ENCODE measurements at regions not wholly inside any gene's neighbourhood (a gene's known extent, or its start where the extent isn't known, plus 50 kb on each side); places are given as distances from the start of the nearest gene placed in this dataset.
"Not testable (repeated sequence)": the region's sequence is repeated elsewhere in the genome, so short reads cannot be mapped to it uniquely, and the experiment has no call there.

- no peak for DNase-seq
Measured at GRCh38 chr22:49519117-49519737, 308.4 kb downstream of the BRD1 start.

GRCh38 chr22:49518436-49518970 lies 309.2 kb downstream of the BRD1 start:
- no peak for DNase-seq

DNA sequence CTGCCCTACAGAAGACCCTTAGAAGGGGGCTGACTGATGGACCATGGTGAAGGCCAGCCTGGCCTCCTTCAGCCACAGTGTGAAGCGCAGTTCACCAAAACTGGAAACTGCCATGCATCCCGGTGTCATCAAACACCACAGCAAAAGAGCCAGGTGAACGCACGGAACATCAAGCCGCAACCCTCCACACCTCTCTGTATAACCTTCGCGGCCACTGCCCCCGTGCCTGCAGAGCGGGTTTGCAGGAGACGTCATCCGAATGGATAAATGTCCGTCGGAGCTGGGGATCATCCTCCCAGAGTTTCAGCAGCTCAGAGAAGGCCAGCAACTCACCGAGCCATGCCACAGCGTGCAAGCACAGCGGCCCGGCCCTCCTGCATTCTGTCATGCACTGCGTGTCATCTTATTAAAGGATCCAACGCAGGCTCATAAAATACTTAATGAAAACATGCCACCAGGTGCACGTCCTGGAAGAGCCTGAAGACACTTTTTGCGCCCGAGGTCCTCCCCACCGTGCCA lies 309.9 kb downstream of the BRD1 start:
- no peak for DNase-seq

GRCh38 chr22:49517211-49517610 lies 310.5 kb downstream of the BRD1 start:
- no peak for DNase-seq

DNA sequence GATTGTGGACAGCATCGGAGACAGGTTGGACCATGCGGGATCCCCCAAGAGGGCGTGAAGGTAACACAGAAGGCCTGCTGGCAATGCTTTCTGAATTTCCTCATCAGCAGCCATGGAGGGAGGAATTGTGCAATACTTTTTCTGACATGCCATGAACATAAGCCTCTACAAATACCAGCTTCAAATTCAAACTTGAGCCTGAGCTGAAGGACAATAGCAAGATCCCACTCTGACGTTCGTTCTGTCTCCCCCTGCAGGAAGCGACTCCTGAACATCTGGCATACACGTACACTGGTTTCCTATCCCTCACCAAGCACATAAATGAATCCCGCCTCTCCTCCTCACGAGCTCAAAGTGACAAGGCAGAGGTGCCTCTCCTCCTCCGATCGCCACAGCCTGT lies 312.2 kb downstream of the BRD1 start:
- DNase-seq = no peak

- no peak for DNase-seq
Measured at GRCh38 chr22:49514641-49515040, 313.0 kb downstream of the BRD1 start.

DNA sequence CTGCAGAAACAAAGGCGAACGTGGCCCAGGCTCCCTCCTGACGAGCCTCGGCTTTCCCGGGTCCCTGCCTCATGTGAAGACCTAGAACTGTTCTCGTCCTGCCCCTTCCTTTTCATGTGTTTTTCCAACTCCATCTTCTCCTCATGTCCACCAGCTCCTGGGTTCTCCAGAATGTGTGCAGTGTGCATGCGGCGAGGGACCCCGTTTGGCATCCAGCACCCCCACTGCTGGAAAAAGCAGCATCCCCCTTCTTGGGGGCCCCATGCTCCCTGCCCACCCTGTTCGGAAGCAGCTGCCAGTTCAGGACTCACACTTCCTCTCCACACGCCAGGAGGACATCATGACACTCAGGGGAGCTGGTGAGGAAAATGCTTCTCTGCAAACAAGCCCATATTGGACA lies 313.5 kb downstream of the BRD1 start:
- DNase-seq = no peak

DNA sequence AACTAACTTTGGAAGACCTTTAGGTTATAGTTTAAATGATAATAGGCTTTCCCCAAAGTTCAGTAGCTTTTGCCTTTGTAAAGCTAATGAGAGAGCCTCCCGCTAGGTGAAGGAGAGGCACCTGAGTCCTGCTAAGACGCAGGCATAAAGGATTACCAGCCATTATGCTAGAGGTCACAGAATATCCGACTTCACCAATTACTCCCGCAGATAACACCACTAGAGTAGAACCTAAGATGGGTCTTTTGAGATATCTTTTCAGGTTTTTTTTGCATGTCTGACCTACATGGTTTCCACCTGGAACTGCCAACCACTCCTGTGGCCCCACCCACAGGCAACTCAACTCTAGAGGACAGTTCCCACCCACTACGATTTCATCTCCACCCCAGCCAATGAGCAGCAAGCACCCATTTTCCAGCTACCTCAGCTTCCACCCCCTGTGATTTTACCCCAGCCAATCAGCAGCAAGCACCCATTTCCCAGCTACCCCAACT lies 314.3 kb downstream of the BRD1 start:
- no peak for DNase-seq

DNA sequence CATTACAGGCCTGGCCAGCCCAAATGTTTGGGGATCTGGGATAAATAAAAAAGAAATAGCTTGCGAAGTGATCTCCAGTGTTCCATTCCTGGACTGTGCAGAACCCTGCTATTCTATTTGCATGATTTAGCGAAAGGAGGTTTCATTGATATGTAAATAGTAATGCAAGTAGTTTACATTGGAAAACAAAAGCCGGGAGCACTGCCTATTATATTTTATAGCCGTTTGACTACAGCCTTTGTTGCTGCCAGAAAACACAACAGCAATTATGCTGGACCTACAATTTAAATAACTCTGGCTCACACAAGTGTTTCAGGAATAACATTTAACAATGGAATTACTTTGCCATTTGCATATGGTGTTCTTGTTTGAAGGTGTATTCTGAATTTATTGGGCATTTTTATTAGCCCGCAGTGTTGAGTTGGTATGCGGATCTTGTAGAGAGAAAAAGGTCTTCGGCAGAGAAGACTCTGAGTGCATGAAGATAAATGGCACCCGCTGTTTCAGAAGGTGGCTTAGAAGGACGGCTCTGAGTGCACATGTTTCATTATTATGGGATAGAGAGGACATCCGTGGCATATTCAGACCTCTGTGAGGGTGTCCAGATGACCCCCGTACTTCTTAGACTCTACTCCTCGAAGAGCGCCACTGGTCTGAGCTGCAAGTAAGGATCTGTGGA lies 315.0 kb downstream of the BRD1 start:
- no peak for DNase-seq

DNA sequence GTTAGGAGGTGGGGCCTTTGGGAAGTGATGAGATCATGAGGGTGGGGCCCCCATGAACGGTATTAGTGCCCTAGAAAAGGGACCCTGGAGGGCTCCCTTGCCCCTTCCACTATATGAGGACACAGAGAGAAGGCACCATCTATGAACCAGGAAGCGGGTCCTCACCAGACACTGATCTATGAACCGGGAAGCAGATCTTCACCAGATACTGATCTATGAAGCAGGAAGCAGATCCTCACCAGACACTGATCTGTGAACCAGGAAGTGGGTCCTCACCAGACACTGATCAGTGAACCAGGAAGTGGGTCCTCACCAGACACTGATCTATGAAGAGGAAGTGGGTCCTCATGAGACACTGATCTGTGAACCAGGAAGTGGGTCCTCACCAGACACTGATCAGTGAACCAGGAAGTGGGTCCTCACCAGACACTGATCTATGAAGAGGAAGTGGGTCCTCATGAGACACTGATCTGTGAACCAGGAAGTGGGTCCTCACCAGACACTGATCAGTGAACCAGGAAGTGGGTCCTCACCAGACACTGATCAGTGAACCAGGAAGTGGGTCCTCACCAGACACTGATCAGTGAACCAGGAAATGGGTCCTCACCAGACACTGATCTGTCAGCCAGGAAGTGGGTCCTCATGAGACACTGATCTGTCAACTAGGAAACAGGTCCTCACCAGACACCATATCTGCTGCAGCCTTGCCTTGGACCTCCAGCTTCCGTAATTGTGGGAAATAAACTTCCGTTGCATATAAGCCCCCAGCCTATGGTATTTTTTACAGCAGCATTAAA lies 316.1 kb downstream of the BRD1 start:
- DNase-seq = not testable (repeated sequence)

- DNase-seq = no peak
Measured at GRCh38 chr22:49510718-49511117, 317.0 kb downstream of the BRD1 start.

GRCh38 chr22:49509016-49509415 lies 318.7 kb downstream of the BRD1 start:
- DNase-seq = no peak

GRCh38 chr22:49508561-49508960 lies 319.1 kb downstream of the BRD1 start:
- DNase-seq = no peak

DNA sequence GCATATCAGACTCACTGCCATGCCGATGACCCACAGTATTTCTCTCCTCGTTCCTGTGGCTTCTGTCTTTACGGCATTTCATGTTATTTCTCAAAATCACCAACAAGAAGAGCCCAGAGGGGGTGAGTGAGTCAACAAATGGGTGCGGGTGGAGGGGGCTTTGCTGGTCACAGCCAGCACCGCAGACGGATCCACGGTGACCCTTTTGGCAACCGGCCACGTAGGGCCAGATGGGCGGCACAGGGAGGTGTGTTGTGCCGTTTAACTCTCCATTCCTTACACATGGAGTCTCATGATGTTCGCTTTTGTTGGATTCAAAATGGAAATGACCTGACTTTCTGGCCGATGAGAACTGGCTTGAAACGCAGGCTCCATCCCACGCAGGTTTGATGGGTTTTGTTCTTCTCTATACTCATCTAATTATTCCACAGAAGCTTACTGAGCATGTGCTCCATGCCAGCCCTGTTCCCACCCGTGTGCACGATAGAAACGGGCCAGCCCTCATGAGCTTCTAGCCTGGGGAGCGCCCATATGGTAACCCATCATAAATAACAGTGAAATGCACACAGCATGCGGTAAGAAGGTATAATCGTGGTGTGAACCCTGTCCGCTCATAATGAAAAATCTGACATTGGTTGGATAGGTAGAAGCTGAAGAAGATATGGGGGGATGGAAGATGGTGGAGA lies 319.9 kb downstream of the BRD1 start:
- DNase-seq = no peak

GRCh38 chr22:49506010-49506400 lies 321.7 kb downstream of the BRD1 start:
- no peak for DNase-seq

GRCh38 chr22:49505337-49506009 lies 322.2 kb downstream of the BRD1 start:
- DNase-seq = no peak

- no peak for DNase-seq
Measured at GRCh38 chr22:49503896-49504521, 323.7 kb downstream of the BRD1 start.

DNA sequence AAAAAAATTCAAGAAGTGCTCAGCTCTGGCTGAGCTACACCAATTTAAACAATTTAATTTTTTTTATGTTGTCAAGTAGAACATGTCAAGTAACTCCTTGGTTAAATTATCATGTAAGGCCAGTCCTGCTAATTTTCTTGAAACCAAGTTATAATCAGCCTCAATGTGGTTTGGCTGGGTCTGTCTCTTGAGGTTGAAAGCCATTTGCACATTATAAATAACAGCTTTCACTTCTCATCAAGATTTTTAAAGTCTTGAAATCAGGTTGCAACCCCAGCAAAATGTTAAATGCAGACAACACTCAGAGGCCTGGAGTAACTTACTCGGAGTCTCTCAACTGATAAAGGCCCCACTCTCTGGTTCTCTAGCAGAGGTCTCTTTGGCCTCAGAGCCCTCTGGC lies 324.4 kb downstream of the BRD1 start:
- no peak for DNase-seq

GRCh38 chr22:49502126-49502826 lies 325.4 kb downstream of the BRD1 start:
- DNase-seq = no peak

- no peak for DNase-seq
Measured at GRCh38 chr22:49500942-49501395, 326.7 kb downstream of the BRD1 start.

DNA sequence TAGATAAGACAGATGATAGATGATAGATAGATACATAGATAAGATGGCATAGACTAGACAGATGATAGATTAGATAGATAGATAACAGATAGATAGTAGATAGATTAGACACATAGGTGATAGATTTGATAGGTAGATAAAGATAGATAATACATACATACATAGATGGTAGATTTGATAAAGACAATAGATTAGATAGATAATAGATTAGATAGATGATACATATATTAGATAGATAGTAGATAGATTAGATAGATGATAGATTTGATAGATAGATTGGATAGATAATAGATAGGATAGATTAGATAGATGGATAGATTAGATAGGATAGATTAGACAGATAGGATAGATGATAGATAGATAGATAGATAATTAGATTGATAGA lies 327.6 kb downstream of the BRD1 start:
- no peak for DNase-seq

Data from NCI-H2171 (cell line).